ENCODE measurements at regions not wholly inside any gene's neighbourhood (a gene's known extent, or its start where the extent isn't known, plus 50 kb on each side); places are given as distances from the start of the nearest gene placed in this dataset.

DNA sequence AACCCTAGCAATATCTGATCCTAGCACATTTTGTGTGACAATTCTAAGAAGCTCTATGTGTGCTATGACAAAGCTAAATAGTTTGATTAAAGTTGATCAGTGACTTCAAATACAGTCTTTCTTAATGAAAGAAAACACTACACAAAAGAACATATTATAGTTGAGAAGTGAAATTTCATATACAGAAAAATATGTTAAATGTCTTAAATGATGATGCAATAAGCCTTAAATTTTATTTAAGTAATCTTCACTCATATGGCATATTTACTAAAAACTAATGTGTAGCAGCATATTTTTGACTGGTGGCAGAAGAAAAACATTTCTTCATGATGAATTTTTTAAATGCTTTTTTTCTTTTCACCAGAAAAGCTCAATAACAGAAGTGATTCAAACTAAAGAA is 485.5 kb downstream of the TUSC7 start:
- no peak overlapping the region for H2AFZ ChIP-seq (ENCODE audit: low read length)
- no peaks in the 10 kb centered on the region for H3K9me3 ChIP-seq (replicated peaks; ENCODE audit: insufficient read depth, low read length)
- H3F3A ChIP-seq (ENCODE audit: insufficient read depth, low read length): no peaks in the 10 kb centered on the region

DNA sequence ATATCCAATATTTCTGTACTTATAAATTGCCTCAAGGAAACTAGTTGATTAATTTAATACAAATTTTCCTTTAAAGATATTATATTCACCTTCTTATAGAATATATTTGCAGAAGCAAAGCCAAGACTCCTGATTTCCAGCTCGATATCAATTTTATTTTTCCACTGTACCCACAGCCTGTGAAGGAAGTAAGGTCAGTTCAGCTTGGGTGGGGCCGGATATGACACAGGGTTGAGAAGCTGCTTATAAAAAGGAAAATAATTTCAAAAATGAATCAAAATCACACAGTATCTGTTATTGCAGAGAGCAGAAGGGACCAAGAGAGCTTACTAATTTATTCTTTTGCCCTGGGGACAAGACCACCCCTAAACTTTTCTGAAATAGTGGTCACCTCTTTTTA is 491.4 kb downstream of the TUSC7 start:
- no peak for DNase-seq
- H3K9me3 ChIP-seq (replicated peaks; ENCODE audit: insufficient read depth, low read length): no peaks in the 10 kb centered on the region
- H3K4me3 ChIP-seq (ENCODE audit: low read length): no peak overlapping the region
- H3K4me1 ChIP-seq (ENCODE audit: low read length): no peaks in the 10 kb centered on the region
- no peaks in the 10 kb centered on the region for H4K20me1 ChIP-seq (ENCODE audit: insufficient read depth, low read length)
- H2AFZ ChIP-seq (ENCODE audit: low read length): no peak overlapping the region
- no peaks in the 10 kb centered on the region for H3K9me2 ChIP-seq (replicated peaks; ENCODE audit: insufficient read depth, low read length)
- H3K79me2 ChIP-seq (ENCODE audit: low read length): no peaks in the 10 kb centered on the region
- TF ChIP-seq, protein P1, sequence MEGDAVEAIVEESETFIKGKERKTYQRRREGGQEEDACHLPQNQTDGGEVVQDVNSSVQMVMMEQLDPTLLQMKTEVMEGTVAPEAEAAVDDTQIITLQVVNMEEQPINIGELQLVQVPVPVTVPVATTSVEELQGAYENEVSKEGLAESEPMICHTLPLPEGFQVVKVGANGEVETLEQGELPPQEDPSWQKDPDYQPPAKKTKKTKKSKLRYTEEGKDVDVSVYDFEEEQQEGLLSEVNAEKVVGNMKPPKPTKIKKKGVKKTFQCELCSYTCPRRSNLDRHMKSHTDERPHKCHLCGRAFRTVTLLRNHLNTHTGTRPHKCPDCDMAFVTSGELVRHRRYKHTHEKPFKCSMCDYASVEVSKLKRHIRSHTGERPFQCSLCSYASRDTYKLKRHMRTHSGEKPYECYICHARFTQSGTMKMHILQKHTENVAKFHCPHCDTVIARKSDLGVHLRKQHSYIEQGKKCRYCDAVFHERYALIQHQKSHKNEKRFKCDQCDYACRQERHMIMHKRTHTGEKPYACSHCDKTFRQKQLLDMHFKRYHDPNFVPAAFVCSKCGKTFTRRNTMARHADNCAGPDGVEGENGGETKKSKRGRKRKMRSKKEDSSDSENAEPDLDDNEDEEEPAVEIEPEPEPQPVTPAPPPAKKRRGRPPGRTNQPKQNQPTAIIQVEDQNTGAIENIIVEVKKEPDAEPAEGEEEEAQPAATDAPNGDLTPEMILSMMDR (IDR thresholded peaks at IDR 0.05; ENCODE audit: low read length): no peak
- TF ChIP-seq EZH2phosphoT487 (IDR thresholded peaks at IDR 0.05; ENCODE audit: low read length) (no peak), EZH2 (optimal IDR thresholded peaks at IDR 0.05; ENCODE audit: low read depth, low read length) (no peak)
- H3K36me3 ChIP-seq (replicated peaks; ENCODE audit: insufficient read depth, low read length): no peaks in the 10 kb centered on the region
- no peak overlapping the region for H3K9ac ChIP-seq (ENCODE audit: low read length)
- no peak overlapping the region for H3K27ac ChIP-seq (ENCODE audit: low read length)
- H3F3A ChIP-seq (ENCODE audit: insufficient read depth, low read length): no peaks in the 10 kb centered on the region
- no peak overlapping the region for H3K4me2 ChIP-seq (ENCODE audit: low read depth, low read length)
- H3K27me3 ChIP-seq (replicated peaks; ENCODE audit: insufficient read depth, low read length): no peaks in the 10 kb centered on the region

More for the DNA sequence above, 485.5 kb downstream of the TUSC7 start:
- H3K9me2 ChIP-seq (replicated peaks; ENCODE audit: insufficient read depth, low read length): no peaks in the 10 kb centered on the region
- H3K27me3 ChIP-seq (replicated peaks; ENCODE audit: insufficient read depth, low read length): no peaks in the 10 kb centered on the region
- H3K9ac ChIP-seq (ENCODE audit: low read length): no peak overlapping the region
- TF ChIP-seq, protein P1 (IDR thresholded peaks at IDR 0.05; ENCODE audit: low read length): no peak
- no peak for TF ChIP-seq EZH2 (optimal IDR thresholded peaks at IDR 0.05; ENCODE audit: low read depth, low read length)
- TF ChIP-seq EZH2phosphoT487 (IDR thresholded peaks at IDR 0.05; ENCODE audit: low read length): no peak
- DNase-seq: no peak
- H4K20me1 ChIP-seq (ENCODE audit: insufficient read depth, low read length): no peaks in the 10 kb centered on the region
- H3K79me2 ChIP-seq (ENCODE audit: low read length): no peaks in the 10 kb centered on the region
- H3K27ac ChIP-seq (ENCODE audit: low read length): no peak overlapping the region
- H3K4me3 ChIP-seq (ENCODE audit: low read length): no peak overlapping the region
- no peak overlapping the region for H3K4me2 ChIP-seq (ENCODE audit: low read depth, low read length)
- no peaks in the 10 kb centered on the region for H3K4me1 ChIP-seq (ENCODE audit: low read length)
- H3K36me3 ChIP-seq (replicated peaks; ENCODE audit: insufficient read depth, low read length): no peaks in the 10 kb centered on the region

GRCh38 chr3:117201901-117202774 is 492.6 kb downstream of the TUSC7 start:
- no peak for DNase-seq
- H3K9ac ChIP-seq (ENCODE audit: low read length): no peak overlapping the region
- H4K20me1 ChIP-seq (ENCODE audit: insufficient read depth, low read length): no peaks in the 10 kb centered on the region
- H3K79me2 ChIP-seq (ENCODE audit: low read length): no peaks in the 10 kb centered on the region
- H3K9me2 ChIP-seq (replicated peaks; ENCODE audit: insufficient read depth, low read length): no peaks in the 10 kb centered on the region
- no peaks in the 10 kb centered on the region for H3K4me1 ChIP-seq (ENCODE audit: low read length)
- H3K27ac ChIP-seq (ENCODE audit: low read length): no peak overlapping the region
- H3F3A ChIP-seq (ENCODE audit: insufficient read depth, low read length): no peaks in the 10 kb centered on the region
- H3K4me3 ChIP-seq (ENCODE audit: low read length): no peak overlapping the region
- no peaks in the 10 kb centered on the region for H3K27me3 ChIP-seq (replicated peaks; ENCODE audit: insufficient read depth, low read length)
- H3K9me3 ChIP-seq (replicated peaks; ENCODE audit: insufficient read depth, low read length): no peaks in the 10 kb centered on the region
- no peak overlapping the region for H2AFZ ChIP-seq (ENCODE audit: low read length)
- no peak overlapping the region for H3K4me2 ChIP-seq (ENCODE audit: low read depth, low read length)
- TF ChIP-seq, protein P1 (IDR thresholded peaks at IDR 0.05; ENCODE audit: low read length): no peak
- TF ChIP-seq EZH2phosphoT487 (IDR thresholded peaks at IDR 0.05; ENCODE audit: low read length): no peak
- no peak for TF ChIP-seq EZH2 (optimal IDR thresholded peaks at IDR 0.05; ENCODE audit: low read depth, low read length)
- H3K36me3 ChIP-seq (replicated peaks; ENCODE audit: insufficient read depth, low read length): no peaks in the 10 kb centered on the region

Measured in MM.1S (cell line).